Spleen (tissue), 11 donors: ENCODE measurements at regions not wholly inside any gene's neighbourhood (a gene's known extent, or its start where the extent isn't known, plus 50 kb on each side); places are given as distances from the start of the nearest gene placed in this dataset.

Source experiments
- DNase-seq: peaks from one replicate; pipeline ENCODE4 v3.0.0-alpha.2; 2020
- H3K27ac ChIP-seq, 8 donors: fragments of 200-600 bp; sonication (generic) in 7 of 8; 1 replicate in 4 of 8; 2 replicates in 4 of 8; pipeline versions ENCODE4 v1.5.0 to v1.8.0; 2016 to 2021; ENCODE audit warnings: inconsistent platforms in 4 of 8, mild to moderate bottlenecking in 4 of 8, moderate library complexity in 1 of 8
- H3K27me3 ChIP-seq, 7 donors: fragments of 200-600 bp; sonication (generic) in 6 of 7; replicated peaks in 1 of 7; 1 replicate in 4 of 7; 2 replicates in 3 of 7; pipeline versions ENCODE4 v1.5.0 to v1.8.0; 2016 to 2021; ENCODE audit warnings: inconsistent platforms in 3 of 7, mild to moderate bottlenecking in 1 of 7
- H3K36me3 ChIP-seq, 6 donors: fragments of 200-600 bp; sonication (generic) in 5 of 6; 1 replicate in 4 of 6; 2 replicates in 2 of 6; pipeline versions ENCODE4 v1.5.0 to v1.8.0; 2016 to 2021; ENCODE audit warnings: inconsistent platforms in 2 of 6
- H3K4me1 ChIP-seq, 6 donors: fragments of 200-600 bp; sonication (generic) in 5 of 6; 1 replicate in 3 of 6; 2 replicates in 3 of 6; pipeline versions ENCODE4 v1.5.0 to v1.8.0; 2016 to 2021; ENCODE audit warnings: inconsistent platforms in 3 of 6
- H3K4me3 ChIP-seq, 8 donors: fragments of 200-600 bp; sonication (generic) in 7 of 8; 1 replicate in 4 of 8; 2 replicates in 4 of 8; pipeline versions ENCODE4 v1.5.0 to v1.8.0; 2016 to 2021; ENCODE audit warnings: inconsistent platforms in 4 of 8, mild to moderate bottlenecking in 4 of 8, moderate library complexity in 2 of 8
- H3K9me3 ChIP-seq, 8 donors: fragments of 200-600 bp; sonication (generic) in 7 of 8; 1 replicate in 4 of 8; 2 replicates in 4 of 8; pipeline versions ENCODE4 v1.5.0 to v1.8.0; 2016 to 2021; ENCODE audit warnings: inconsistent platforms in 4 of 8
- CTCF ChIP-seq, 11 experiments: fragments of 200-600 bp in 7 of 11; fragments of 450-650 bp in 4 of 11; sonication (generic) in 4 of 11; IDR thresholded peaks in 8 of 11; conservative IDR thresholded peaks in 3 of 11; 1 replicate in 7 of 11; 2 replicates in 4 of 11; pipeline versions ENCODE4 v1.4.0 to v1.8.0; 2016 to 2021; ENCODE audit warnings: antibody characterized with exemption in 11 of 11, inconsistent platforms in 4 of 11, mild to moderate bottlenecking in 1 of 11
- POLR2A ChIP-seq, 3 donors: fragments of 450-650 bp; IDR thresholded peaks; one replicate each; pipeline ENCODE4 v1.5.1; 2017; ENCODE audit warnings: antibody characterized with exemption in 3 of 3, mild to moderate bottlenecking in 1 of 3
- POLR2AphosphoS5 ChIP-seq, 3 donors: sonication (generic); formaldehyde crosslinking; IDR thresholded peaks; one replicate each; pipeline ENCODE4 v1.5.1; 2017; ENCODE audit warnings: antibody characterized with exemption in 3 of 3
- WGBS, 5 donors: extraction: QIAGEN DNeasy Blood & Tissue Kit in 3 of 5; methylation state at CpG; one replicate each; pipeline versions ENCODE4 v1.1.5 to v1.1.7; 2013 to 2018; 5-methylcytosine and 5-hydroxymethylcytosine counted together
- intact Hi-C: fragments of 100-400 bp; cut with DNase I; formaldehyde crosslinking; loops from one replicate; pipeline ENCODE4 v1.15.0; 2023; ENCODE audit warnings: low total_unique reads
- donor health status: healthy with polysubstance abuse.
- donor health status: DM: no; HTN: no; CAD: no; lungs with moderate emphysema.
- donor health status: DM: no; HTN: no; CAD: no.
- donor health status: Bipolar disorder and iron deficiency.
- donor health status: healthy.
- donor health status: DM: no; HTN: no; CAD: no.
- donor health status: DM: yes; HTN: yes; CAD: no.

GRCh38 chr5:104498281-104498680 is 935.7 kb upstream of the NUDT12 start:
- Histone ChIP-seq H3K27me3 (no peaks in the 10 kb centered on the region), H3K36me3 (no peaks in the 10 kb centered on the region), H3K4me1 (no peaks in the 10 kb centered on the region), H3K9me3 (peaks cover 0 to 9% (median 0%) of the 10 kb centered on the region in 8 donors), H3K4me3 (no peak overlapping the region), H3K27ac (no peak overlapping the region)
- TF ChIP-seq POLR2A (IDR thresholded peaks at IDR 0.05) (no peak), POLR2AphosphoS5 (IDR thresholded peaks at IDR 0.05) (no peak), CTCF (IDR thresholded peaks at IDR 0.05 in 8 of 11, conservative IDR thresholded peaks at IDR 0.05 in 3 of 11) (no peak)
- intact Hi-C loops, result no loop called here
- 24 to 47% (median 39%) methylated on average over 1 of the region's 1 CpG for WGBS, 5 donors
- DNase-seq, result no peak

- TF ChIP-seq POLR2AphosphoS5 (IDR thresholded peaks at IDR 0.05) (no peak), POLR2A (IDR thresholded peaks at IDR 0.05) (no peak), CTCF (IDR thresholded peaks at IDR 0.05 in 8 of 11, conservative IDR thresholded peaks at IDR 0.05 in 3 of 11) (no peak)
- H3K27me3 ChIP-seq, result no peaks in the 10 kb centered on the region
- no peaks in the 10 kb centered on the region for H3K4me1 ChIP-seq
- DNase-seq, result no peak
- intact Hi-C loops, result no loop called here
- peaks cover 0 to 7% (median 0%) of the 10 kb centered on the region in 8 donors for H3K9me3 ChIP-seq
- 78 to 88% (median 81%) methylated on average over 2 of the region's 2 CpGs for WGBS, 5 donors
- H3K4me3 ChIP-seq, result no peak overlapping the region
- H3K27ac ChIP-seq, result no peak overlapping the region
- H3K36me3 ChIP-seq, result no peaks in the 10 kb centered on the region
Observed at GRCh38 chr5:104494083-104494482, 931.5 kb upstream of the NUDT12 start.

GRCh38 chr5:104472811-104473210 is 910.2 kb upstream of the NUDT12 start:
- no peak for DNase-seq
- Histone ChIP-seq H3K4me1 (no peaks in the 10 kb centered on the region), H3K9me3 (peaks cover 0 to 50% (median 31%) of the 10 kb centered on the region in 8 donors), H3K27me3 (no peaks in the 10 kb centered on the region), H3K27ac (no peak overlapping the region), H3K36me3 (no peaks in the 10 kb centered on the region), H3K4me3 (no peak overlapping the region)
- TF ChIP-seq POLR2AphosphoS5 (IDR thresholded peaks at IDR 0.05) (no peak), POLR2A (IDR thresholded peaks at IDR 0.05) (no peak), CTCF (IDR thresholded peaks at IDR 0.05 in 8 of 11, conservative IDR thresholded peaks at IDR 0.05 in 3 of 11) (no peak)
- intact Hi-C loops, result no loop called here
- WGBS, 5 donors, result 81 to 95% (median 88%) methylated on average over 3 of the region's 3 CpGs

GRCh38 chr5:104456122-104456521 is 893.5 kb upstream of the NUDT12 start:
- no peak for DNase-seq
- no peak for TF ChIP-seq POLR2AphosphoS5 (IDR thresholded peaks at IDR 0.05)
- no peak for TF ChIP-seq POLR2A (IDR thresholded peaks at IDR 0.05)
- no peak for TF ChIP-seq CTCF (IDR thresholded peaks at IDR 0.05 in 8 of 11, conservative IDR thresholded peaks at IDR 0.05 in 3 of 11)
- H3K36me3 ChIP-seq, result no peaks in the 10 kb centered on the region
- H3K27ac ChIP-seq, result no peak overlapping the region
- no peaks in the 10 kb centered on the region for H3K4me1 ChIP-seq
- 73 to 88% (median 83%) methylated on average over 3 of the region's 3 CpGs for WGBS, 5 donors
- intact Hi-C loops, result no loop called here
- H3K4me3 ChIP-seq, result no peak overlapping the region
- H3K9me3 ChIP-seq, result peaks cover 0 to 24% (median 12%) of the 10 kb centered on the region in 8 donors
- H3K27me3 ChIP-seq, result no peaks in the 10 kb centered on the region
